ENCODE measurements at regions not wholly inside any gene's neighbourhood (a gene's known extent, or its start where the extent isn't known, plus 50 kb on each side); places are given as distances from the start of the nearest gene placed in this dataset.

DNA sequence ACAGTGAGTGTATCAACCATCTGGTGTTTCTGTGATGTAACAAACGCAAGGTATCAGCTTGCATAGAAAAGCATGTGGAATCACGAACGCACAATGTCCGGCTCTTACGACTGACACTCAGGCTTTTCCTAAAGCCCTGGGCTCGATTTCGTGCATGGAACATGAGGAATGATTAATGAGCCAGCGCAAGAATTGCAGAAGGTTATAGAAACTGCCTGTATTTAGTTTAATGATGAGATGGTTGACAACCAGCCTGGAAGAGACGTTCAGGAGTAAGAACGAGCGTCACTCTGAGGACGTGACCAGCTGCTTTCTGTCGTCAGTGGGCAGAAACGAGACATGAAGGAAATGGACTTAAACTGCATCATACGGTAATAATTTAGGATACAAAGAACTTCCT is 497.6 kb downstream of the IRX1 start:
- Histone ChIP-seq H3K4me1 (no peaks in the 10 kb centered on the region), H3K27ac (no peak overlapping the region), H3K9me3 (no peaks in the 10 kb centered on the region), H3K4me3 (no peak overlapping the region), H3K36me3 (no peaks in the 10 kb centered on the region), H3K27me3 (no peaks in the 10 kb centered on the region)
- TF ChIP-seq POLR2A (IDR thresholded peaks at IDR 0.05): no peak
- TF ChIP-seq, protein P1, sequence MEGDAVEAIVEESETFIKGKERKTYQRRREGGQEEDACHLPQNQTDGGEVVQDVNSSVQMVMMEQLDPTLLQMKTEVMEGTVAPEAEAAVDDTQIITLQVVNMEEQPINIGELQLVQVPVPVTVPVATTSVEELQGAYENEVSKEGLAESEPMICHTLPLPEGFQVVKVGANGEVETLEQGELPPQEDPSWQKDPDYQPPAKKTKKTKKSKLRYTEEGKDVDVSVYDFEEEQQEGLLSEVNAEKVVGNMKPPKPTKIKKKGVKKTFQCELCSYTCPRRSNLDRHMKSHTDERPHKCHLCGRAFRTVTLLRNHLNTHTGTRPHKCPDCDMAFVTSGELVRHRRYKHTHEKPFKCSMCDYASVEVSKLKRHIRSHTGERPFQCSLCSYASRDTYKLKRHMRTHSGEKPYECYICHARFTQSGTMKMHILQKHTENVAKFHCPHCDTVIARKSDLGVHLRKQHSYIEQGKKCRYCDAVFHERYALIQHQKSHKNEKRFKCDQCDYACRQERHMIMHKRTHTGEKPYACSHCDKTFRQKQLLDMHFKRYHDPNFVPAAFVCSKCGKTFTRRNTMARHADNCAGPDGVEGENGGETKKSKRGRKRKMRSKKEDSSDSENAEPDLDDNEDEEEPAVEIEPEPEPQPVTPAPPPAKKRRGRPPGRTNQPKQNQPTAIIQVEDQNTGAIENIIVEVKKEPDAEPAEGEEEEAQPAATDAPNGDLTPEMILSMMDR (IDR thresholded peaks at IDR 0.05): no peak
- DNase-seq: no peak

DNA sequence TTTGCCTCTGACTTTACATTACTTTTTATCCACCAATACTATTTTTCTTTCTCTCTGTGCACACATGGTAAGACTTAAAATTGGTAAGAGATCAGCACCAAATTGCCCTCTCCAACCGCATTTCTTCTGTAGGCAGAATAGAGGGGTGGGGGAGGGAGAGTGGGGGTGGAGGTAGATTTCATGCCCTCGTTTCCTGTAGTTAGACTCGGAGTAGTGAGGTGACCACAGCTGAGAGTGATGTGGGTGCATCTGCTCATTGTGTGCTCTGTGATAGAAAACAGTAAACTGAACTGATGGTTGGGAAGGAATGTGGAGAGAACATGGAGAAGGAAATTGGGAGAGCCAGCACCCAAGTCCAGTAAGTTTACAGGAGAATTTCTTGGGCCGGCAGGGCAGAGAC is 498.3 kb downstream of the IRX1 start:
- Histone ChIP-seq H3K27me3 (no peaks in the 10 kb centered on the region), H3K4me1 (no peaks in the 10 kb centered on the region), H3K36me3 (no peaks in the 10 kb centered on the region), H3K27ac (no peak overlapping the region), H3K9me3 (no peaks in the 10 kb centered on the region), H3K4me3 (no peak overlapping the region)
- TF ChIP-seq, protein P1 (IDR thresholded peaks at IDR 0.05): no peak
- no peak for TF ChIP-seq POLR2A (IDR thresholded peaks at IDR 0.05)
- no peak for DNase-seq

DNA sequence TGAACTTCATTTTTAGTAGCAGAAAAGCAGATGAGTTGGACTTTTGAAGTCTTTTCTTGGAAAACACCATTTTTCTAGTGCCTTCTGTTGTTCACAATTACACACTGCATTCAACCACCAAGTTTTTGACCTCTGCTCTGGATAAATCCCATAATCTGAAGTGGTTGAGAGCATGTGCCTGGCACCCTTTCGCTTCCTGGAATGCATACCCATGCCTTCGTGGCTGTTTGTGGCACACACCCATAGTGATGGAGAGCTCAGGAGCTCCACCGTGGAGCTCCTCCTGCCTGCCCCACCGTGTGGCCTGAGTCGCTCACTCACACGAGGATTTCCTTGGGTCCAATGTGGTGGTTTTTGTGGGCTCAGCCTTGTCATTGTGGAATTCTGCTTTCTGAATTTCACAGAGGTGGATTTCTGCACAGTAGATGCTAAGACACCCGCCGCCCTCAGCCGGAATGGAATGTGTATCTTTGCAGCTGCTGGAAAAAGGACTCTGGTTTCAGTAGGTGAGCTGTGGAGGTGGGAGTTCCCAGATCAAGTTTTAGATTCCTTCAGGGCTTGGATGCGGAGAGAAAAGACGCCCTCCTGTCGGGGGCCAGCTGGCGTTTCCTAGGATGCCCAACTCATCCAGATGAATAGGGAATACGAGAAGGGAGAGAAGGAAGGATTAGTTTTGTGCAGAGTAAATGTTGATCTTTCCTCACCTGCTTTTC is 500.4 kb downstream of the IRX1 start:
- H3K27ac ChIP-seq: no peak overlapping the region
- no peaks in the 10 kb centered on the region for H3K36me3 ChIP-seq
- no peak for DNase-seq
- H3K27me3 ChIP-seq: no peaks in the 10 kb centered on the region
- no peak overlapping the region for H3K4me3 ChIP-seq
- H3K9me3 ChIP-seq: no peaks in the 10 kb centered on the region
- TF ChIP-seq, protein P1 (IDR thresholded peaks at IDR 0.05): no peak
- no peak for TF ChIP-seq POLR2A (IDR thresholded peaks at IDR 0.05)
- H3K4me1 ChIP-seq: no peaks in the 10 kb centered on the region

DNA sequence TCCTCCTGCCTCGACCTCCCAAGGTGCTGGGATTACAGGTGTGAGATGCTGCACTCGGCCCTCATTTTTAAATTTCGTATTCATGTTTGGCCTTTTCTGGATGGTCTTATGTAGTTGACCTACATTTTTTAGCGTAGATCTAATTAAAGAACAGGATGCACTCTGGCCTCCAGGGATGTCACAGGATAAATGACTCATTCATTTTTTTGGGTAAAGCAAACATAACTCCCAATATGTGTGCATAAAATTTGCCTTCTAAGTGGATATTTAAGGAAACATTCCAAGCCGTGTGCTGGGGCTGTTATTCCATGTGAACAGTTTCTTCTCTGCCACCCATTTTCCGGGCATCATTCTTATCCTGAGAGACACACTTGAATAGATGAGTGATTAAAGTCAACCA is 501.6 kb downstream of the IRX1 start:
- no peak for TF ChIP-seq POLR2A (IDR thresholded peaks at IDR 0.05)
- TF ChIP-seq, protein P1 (IDR thresholded peaks at IDR 0.05): no peak
- Histone ChIP-seq H3K36me3 (no peaks in the 10 kb centered on the region), H3K9me3 (no peaks in the 10 kb centered on the region), H3K27me3 (no peaks in the 10 kb centered on the region), H3K4me1 (no peaks in the 10 kb centered on the region), H3K4me3 (no peak overlapping the region), H3K27ac (no peak overlapping the region)
- DNase-seq: no peak

DNA sequence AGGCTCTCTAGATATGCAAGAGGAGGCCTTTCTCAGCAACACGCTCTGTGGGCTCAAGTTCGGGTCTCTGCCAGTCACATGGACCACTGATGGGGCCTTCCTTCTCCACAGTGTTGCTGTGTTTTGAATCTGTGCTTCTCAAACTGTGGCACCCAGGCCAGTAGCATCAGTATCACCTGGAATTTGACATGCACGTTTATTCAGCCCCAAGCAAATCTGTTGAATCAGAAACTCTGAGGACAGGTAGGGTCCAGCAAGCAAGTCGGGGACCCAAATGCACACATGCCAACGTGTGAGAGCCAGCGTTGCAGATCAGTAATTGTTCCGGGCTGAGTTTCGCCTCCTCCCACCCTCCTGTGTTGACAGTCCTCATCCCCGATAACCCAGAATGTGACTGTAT is 502.6 kb downstream of the IRX1 start:
- no peak for DNase-seq
- H3K4me1 ChIP-seq: no peaks in the 10 kb centered on the region
- no peaks in the 10 kb centered on the region for H3K9me3 ChIP-seq
- H3K36me3 ChIP-seq: no peaks in the 10 kb centered on the region
- no peak overlapping the region for H3K4me3 ChIP-seq
- H3K27me3 ChIP-seq: no peaks in the 10 kb centered on the region
- no peak for TF ChIP-seq POLR2A (IDR thresholded peaks at IDR 0.05)
- TF ChIP-seq, protein P1 (IDR thresholded peaks at IDR 0.05): no peak
- no peak overlapping the region for H3K27ac ChIP-seq

DNA sequence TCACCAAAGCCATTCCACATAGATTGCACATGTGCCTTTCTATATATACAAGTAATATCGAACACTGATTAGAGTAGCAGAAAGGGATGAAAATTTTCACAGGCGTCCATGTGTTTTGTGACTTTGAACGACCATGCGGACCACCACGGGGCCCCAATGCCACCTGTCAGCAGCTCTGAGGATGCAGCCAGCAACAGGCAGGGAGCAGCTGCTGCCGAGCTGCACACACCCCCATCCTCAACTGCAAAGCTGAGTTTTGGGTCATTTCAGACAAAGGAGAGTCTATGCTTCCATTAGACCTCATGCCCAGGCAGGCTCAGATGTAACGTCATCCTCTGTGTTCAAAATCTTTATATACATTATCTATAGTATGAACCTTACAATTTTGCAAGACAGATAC is 503.8 kb downstream of the IRX1 start:
- H3K9me3 ChIP-seq: no peaks in the 10 kb centered on the region
- no peaks in the 10 kb centered on the region for H3K4me1 ChIP-seq
- no peak for TF ChIP-seq POLR2A (IDR thresholded peaks at IDR 0.05)
- no peak overlapping the region for H3K4me3 ChIP-seq
- no peaks in the 10 kb centered on the region for H3K36me3 ChIP-seq
- no peaks in the 10 kb centered on the region for H3K27me3 ChIP-seq
- no peak for DNase-seq
- H3K27ac ChIP-seq: no peak overlapping the region

All from Peyer's patch (tissue), 4 donors.